CD4-positive, alpha-beta T cell treated with Interleukin-6 for 4 hours (primary cell): ENCODE measurements at regions not wholly inside any gene's neighbourhood (a gene's known extent, or its start where the extent isn't known, plus 50 kb on each side); places are given as distances from the start of the nearest gene placed in this dataset.

Experiments used
- DNase-seq: peaks from one replicate; pipeline ENCODE4 v3.0.0-alpha.2; 2020; ENCODE audit warnings: mixed read lengths

- DNase-seq: no peak
Measured at GRCh38 chr12:13275241-13276085, 78.9 kb downstream of the EMP1 start.

DNA sequence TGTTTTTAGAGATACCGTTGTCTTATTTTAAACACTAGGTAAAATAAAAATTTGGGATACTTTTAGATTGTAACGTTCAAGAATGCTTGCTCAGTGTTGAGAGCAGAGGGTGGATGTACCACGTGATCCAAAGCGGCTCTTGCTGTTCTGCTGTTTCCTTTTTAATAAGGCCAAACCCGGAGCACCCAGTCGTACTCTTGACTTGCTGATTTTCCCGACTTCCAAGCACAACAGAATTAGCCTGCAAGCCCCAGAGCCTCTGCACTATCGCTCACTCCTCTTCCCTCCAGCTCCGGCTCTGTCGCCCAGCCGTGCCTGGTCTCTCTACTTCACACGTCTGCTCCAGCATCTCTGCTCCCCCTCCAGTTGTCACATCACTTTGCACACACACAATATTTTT is 77.3 kb downstream of the EMP1 start:
- DNase-seq: no peak

- DNase-seq: no peak
Measured at GRCh38 chr12:13273097-13273496, 76.6 kb downstream of the EMP1 start.

DNA sequence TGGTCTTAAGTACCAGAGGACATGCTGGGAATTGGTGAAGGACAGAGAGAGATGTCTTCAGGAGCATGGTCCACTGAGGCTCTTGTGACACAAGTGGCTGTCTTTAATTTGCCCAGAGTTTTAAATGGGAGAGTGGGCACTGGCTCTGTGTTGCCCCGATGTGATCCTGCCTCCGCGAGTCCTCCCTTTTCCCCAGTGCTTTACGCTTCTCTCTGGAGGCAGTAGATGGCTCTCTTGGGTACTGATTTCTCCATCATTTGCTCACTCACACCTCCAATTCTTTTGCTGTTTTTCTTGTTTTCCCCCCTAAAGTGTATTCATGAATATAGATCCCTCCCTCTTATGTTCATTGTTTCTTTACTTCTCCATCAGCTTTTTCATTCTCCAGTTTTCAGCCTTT is 74.3 kb downstream of the EMP1 start:
- no peak for DNase-seq
